Muscle of leg (tissue), 3 donors: ENCODE measurements at regions not wholly inside any gene's neighbourhood (a gene's known extent, or its start where the extent isn't known, plus 50 kb on each side); places are given as distances from the start of the nearest gene placed in this dataset.
"Not testable (repeated sequence)": the region's sequence is repeated elsewhere in the genome, so short reads cannot be mapped to it uniquely, and the experiment has no call there.

Experiments used
- DNase-seq: peaks from one replicate; pipeline ENCODE4 v3.0.0; 2013
- H3K27ac ChIP-seq: one replicate; pipeline ENCODE4 v1.5.1; 2013; ENCODE audit warnings: mild to moderate bottlenecking, low read length, control low read depth
- H3K27me3 ChIP-seq: one replicate; pipeline ENCODE4 v1.6.1; 2013; ENCODE audit warnings: low read length; ENCODE audit not compliant: control insufficient read depth, insufficient read depth
- H3K36me3 ChIP-seq: one replicate; pipeline ENCODE4 v1.6.1; 2013; ENCODE audit warnings: low read length; ENCODE audit not compliant: control insufficient read depth, insufficient read depth
- H3K4me1 ChIP-seq: one replicate; pipeline ENCODE4 v1.6.1; 2013; ENCODE audit warnings: low read length; ENCODE audit not compliant: control insufficient read depth, insufficient read depth
- H3K4me3 ChIP-seq: one replicate; pipeline ENCODE4 v1.5.1; 2013; ENCODE audit warnings: low read length, control low read depth
- H3K9me3 ChIP-seq: replicated peaks from 2 replicates; pipeline ENCODE4 v1.6.1; 2013; ENCODE audit warnings: low read depth, low read length; ENCODE audit not compliant: control insufficient read depth
- WGBS: methylation state at CpG from one replicate; pipeline ENCODE4 v1.1.5; 2013; ENCODE audit warnings: missing lambda C conversion rate; ENCODE audit not compliant: insufficient coverage; 5-methylcytosine and 5-hydroxymethylcytosine counted together

- H3K36me3 ChIP-seq, H3K27ac ChIP-seq, DNase-seq, H3K4me1 ChIP-seq, H3K4me3 ChIP-seq, H3K9me3 ChIP-seq, H3K27me3 ChIP-seq: not testable (repeated sequence)
- WGBS: 94% methylated on average over 19 of the region's 21 CpGs
Measured at GRCh38 chr2:208751663-208752415, 345.2 kb downstream of the PTH2R start.

GRCh38 chr2:208757364-208757763, 350.8 kb downstream of the PTH2R start:
- H3K27ac ChIP-seq: no peak overlapping the region
- no peak overlapping the region for H3K4me3 ChIP-seq
- H3K4me1 ChIP-seq: no peaks in the 10 kb centered on the region
- no CpG with 5 or more reads among the region's 1 CpG for WGBS
- H3K36me3 ChIP-seq: no peaks in the 10 kb centered on the region
- peaks cover 6% of the 10 kb centered on the region for H3K9me3 ChIP-seq
- peak; percentile 0 for DNase-seq
- no peaks in the 10 kb centered on the region for H3K27me3 ChIP-seq

DNA sequence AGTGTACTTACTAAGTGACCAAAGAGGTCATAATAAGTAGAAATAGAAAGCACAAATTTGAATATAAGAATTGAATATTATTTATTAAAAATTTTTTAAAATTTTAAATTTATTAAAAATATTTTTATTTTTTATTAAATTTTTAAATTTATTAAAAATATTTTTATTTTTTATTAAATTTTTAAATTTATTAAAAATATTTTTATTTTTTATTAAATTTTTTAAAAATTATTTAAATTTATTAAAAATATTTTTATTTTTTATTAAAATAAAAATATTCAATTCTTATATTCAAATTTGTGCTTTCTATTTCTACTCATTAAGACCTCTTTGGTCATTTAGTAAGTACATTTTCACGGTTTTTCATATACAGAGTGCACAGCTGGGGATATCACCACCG, 366.5 kb downstream of the PTH2R start:
- not testable (repeated sequence) for H3K36me3 ChIP-seq, H3K27ac ChIP-seq, H3K4me3 ChIP-seq, DNase-seq, H3K27me3 ChIP-seq, H3K9me3 ChIP-seq, H3K4me1 ChIP-seq
- no CpG with 5 or more reads among the region's 2 CpGs for WGBS

DNA sequence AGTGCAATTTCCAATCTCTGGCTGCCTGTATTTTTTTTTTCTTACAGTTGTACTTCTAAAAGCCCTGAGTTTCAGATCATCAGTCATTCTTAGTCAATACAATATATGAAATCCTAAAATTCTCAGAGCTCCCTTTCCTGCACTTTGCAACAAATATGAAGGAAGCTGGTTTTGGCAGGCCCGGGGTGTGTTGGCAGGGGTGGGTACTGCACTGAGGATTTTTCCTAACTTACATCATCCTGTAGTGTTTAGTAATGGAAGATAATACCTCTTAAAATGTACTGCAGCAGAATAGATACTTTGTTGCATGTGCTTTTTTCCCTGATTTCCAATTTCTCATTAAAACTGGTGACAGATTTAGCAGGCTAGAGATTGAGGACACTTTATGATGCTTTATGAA, 374.6 kb downstream of the PTH2R start:
- WGBS: no CpG with 5 or more reads among the region's 1 CpG
- Histone ChIP-seq H3K9me3 (peaks cover 3% of the 10 kb centered on the region), H3K27me3 (no peaks in the 10 kb centered on the region), H3K4me3 (no peak overlapping the region), H3K4me1 (no peaks in the 10 kb centered on the region), H3K36me3 (no peaks in the 10 kb centered on the region), H3K27ac (no peak overlapping the region)
- DNase-seq: peak; percentile 57

- no peak for DNase-seq
- 89% methylated on average over 3 of the region's 6 CpGs for WGBS
- no peak overlapping the region for H3K27ac ChIP-seq
- no peaks in the 10 kb centered on the region for H3K4me1 ChIP-seq
- H3K27me3 ChIP-seq: no peaks in the 10 kb centered on the region
- no peaks in the 10 kb centered on the region for H3K36me3 ChIP-seq
- H3K4me3 ChIP-seq: no peak overlapping the region
- peaks cover 3% of the 10 kb centered on the region for H3K9me3 ChIP-seq
Measured at GRCh38 chr2:208782097-208782496, 375.5 kb downstream of the PTH2R start.

GRCh38 chr2:208783184-208783583, 376.6 kb downstream of the PTH2R start:
- no peaks in the 10 kb centered on the region for H3K4me1 ChIP-seq
- peaks cover 3% of the 10 kb centered on the region for H3K9me3 ChIP-seq
- no peak for DNase-seq
- no peak overlapping the region for H3K4me3 ChIP-seq
- no peak overlapping the region for H3K27ac ChIP-seq
- H3K36me3 ChIP-seq: no peaks in the 10 kb centered on the region
- H3K27me3 ChIP-seq: no peaks in the 10 kb centered on the region

DNA sequence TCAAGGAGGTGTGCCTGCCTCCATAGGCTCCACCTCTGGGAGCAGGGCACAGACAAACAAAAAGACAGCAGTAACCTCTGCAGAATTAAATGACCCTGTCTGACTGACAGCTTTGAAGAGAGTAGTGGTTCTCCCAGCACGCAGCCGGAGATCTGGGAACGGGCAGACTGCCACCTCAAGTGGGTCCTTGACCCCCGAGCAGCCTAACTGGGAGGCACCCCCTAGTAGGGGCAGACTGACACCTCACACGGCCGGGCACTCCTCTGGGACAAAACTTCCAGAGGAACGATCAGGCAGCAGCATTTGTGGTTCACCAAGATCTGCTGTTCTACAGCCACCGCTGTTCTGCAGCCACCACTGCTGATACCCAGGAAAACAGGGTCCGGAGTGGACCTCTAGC, 378.2 kb downstream of the PTH2R start:
- DNase-seq, H3K9me3 ChIP-seq, H3K27me3 ChIP-seq, H3K36me3 ChIP-seq, H3K27ac ChIP-seq, H3K4me1 ChIP-seq, H3K4me3 ChIP-seq: not testable (repeated sequence)
- 96% methylated on average over 7 of the region's 9 CpGs for WGBS

GRCh38 chr2:208791257-208791656, 384.7 kb downstream of the PTH2R start:
- no peaks in the 10 kb centered on the region for H3K36me3 ChIP-seq
- WGBS: no CpG with 5 or more reads among the region's 6 CpGs
- no peak overlapping the region for H3K27ac ChIP-seq
- no peaks in the 10 kb centered on the region for H3K9me3 ChIP-seq
- no peaks in the 10 kb centered on the region for H3K27me3 ChIP-seq
- H3K4me3 ChIP-seq: no peak overlapping the region
- DNase-seq: no peak
- no peaks in the 10 kb centered on the region for H3K4me1 ChIP-seq

DNA sequence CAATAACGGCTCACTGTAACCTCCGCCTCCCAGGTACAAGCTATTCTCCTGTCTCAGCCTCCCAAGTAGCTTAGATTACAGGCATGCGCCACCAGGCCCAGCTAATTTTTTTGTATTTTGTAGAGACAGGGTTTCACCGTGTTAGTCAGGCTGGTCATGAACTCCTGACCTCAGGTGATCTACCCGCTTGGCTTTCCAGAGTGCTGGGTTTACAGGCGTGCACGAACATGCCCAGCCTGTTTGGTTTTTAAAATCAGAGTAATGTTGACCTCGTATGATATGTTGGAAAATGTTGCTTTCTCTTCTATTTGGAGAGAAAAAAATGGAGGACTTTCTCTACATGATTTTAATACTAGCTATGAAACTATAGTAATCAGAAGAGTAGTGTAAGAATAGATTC, 386.2 kb downstream of the PTH2R start:
- Histone ChIP-seq H3K27me3 (no peaks in the 10 kb centered on the region), H3K27ac (no peak overlapping the region), H3K4me1 (no peaks in the 10 kb centered on the region), H3K36me3 (no peaks in the 10 kb centered on the region), H3K9me3 (no peaks in the 10 kb centered on the region), H3K4me3 (no peak overlapping the region)
- no peak for DNase-seq
- WGBS: 86% methylated on average over 6 of the region's 8 CpGs

GRCh38 chr2:208793434-208793833, 386.8 kb downstream of the PTH2R start:
- Histone ChIP-seq H3K4me1 (no peaks in the 10 kb centered on the region), H3K4me3 (no peak overlapping the region), H3K36me3 (no peaks in the 10 kb centered on the region), H3K27ac (no peak overlapping the region), H3K27me3 (no peaks in the 10 kb centered on the region), H3K9me3 (no peaks in the 10 kb centered on the region)
- WGBS: 79% methylated on average over 3 of the region's 3 CpGs
- DNase-seq: no peak
